ENCODE measurements at regions not wholly inside any gene's neighbourhood (a gene's known extent, or its start where the extent isn't known, plus 50 kb on each side); places are given as distances from the start of the nearest gene placed in this dataset.
"Not testable (repeated sequence)": the region's sequence is repeated elsewhere in the genome, so short reads cannot be mapped to it uniquely, and the experiment has no call there.

GRCh38 chr5:51625224-51625968, 242.1 kb downstream of the ISL1 start:
- Histone ChIP-seq H3K9ac (ENCODE audit: insufficient read depth in 1 of 2, low read length in 2 of 2) (no peak overlapping the region), H3K27ac (ENCODE audit: low read depth in 1 of 2, low read length in 1 of 2) (no peak overlapping the region), H3K4me1 (ENCODE audit: control insufficient read depth in 5 of 5, insufficient read depth in 5 of 5, low read length in 5 of 5) (no peaks in the 10 kb centered on the region), H3K9me3 (ENCODE audit: control insufficient read depth in 4 of 4, insufficient read depth in 3 of 4, low read length in 3 of 4) (no peaks in the 10 kb centered on the region), H3K36me3 (ENCODE audit: control insufficient read depth in 4 of 4, insufficient read depth in 4 of 4, low read length in 4 of 4) (no peaks in the 10 kb centered on the region), H3K4me3 (no peak overlapping the region), H3K27me3 (ENCODE audit: control insufficient read depth in 3 of 3, insufficient read depth in 3 of 3, low read length in 2 of 3) (no peaks in the 10 kb centered on the region)
- DNase-seq (no peak), ATAC-seq (ENCODE audit: insufficient read depth, low FRiP score) (no peak)
- no peak for TF ChIP-seq CTCF (IDR thresholded peaks at IDR 0.05; ENCODE audit: control extremely low read depth, extremely low read depth)
- 94 to 95% methylated on average over 3 of the region's 3 CpGs for WGBS, 2 donors

- TF ChIP-seq CTCF (IDR thresholded peaks at IDR 0.05; ENCODE audit: control extremely low read depth, extremely low read depth) = no peak
- Histone ChIP-seq H3K36me3 (ENCODE audit: control insufficient read depth in 4 of 4, insufficient read depth in 4 of 4, low read length in 4 of 4) (no peaks in the 10 kb centered on the region), H3K9me3 (ENCODE audit: control insufficient read depth in 4 of 4, insufficient read depth in 3 of 4, low read length in 3 of 4) (no peaks in the 10 kb centered on the region), H3K27ac (ENCODE audit: low read depth in 1 of 2, low read length in 1 of 2) (no peak overlapping the region), H3K9ac (ENCODE audit: insufficient read depth in 1 of 2, low read length in 2 of 2) (no peak overlapping the region), H3K27me3 (ENCODE audit: control insufficient read depth in 3 of 3, insufficient read depth in 3 of 3, low read length in 2 of 3) (no peaks in the 10 kb centered on the region), H3K4me1 (ENCODE audit: control insufficient read depth in 5 of 5, insufficient read depth in 5 of 5, low read length in 5 of 5) (no peaks in the 10 kb centered on the region), H3K4me3 (no peak overlapping the region)
- DNase-seq (no peak), ATAC-seq (ENCODE audit: insufficient read depth, low FRiP score) (no peak)
- WGBS, 2 donors = 65 to 67% methylated on average over 2 of the region's 2 CpGs
Observed at GRCh38 chr5:51632027-51632426, 248.8 kb downstream of the ISL1 start.

GRCh38 chr5:51632793-51633192, 249.5 kb downstream of the ISL1 start:
- 80 to 89% methylated on average over 2 of the region's 2 CpGs for WGBS, 2 donors
- Histone ChIP-seq H3K4me1 (ENCODE audit: control insufficient read depth in 5 of 5, insufficient read depth in 5 of 5, low read length in 5 of 5) (no peaks in the 10 kb centered on the region), H3K9me3 (ENCODE audit: control insufficient read depth in 4 of 4, insufficient read depth in 3 of 4, low read length in 3 of 4) (no peaks in the 10 kb centered on the region), H3K36me3 (ENCODE audit: control insufficient read depth in 4 of 4, insufficient read depth in 4 of 4, low read length in 4 of 4) (no peaks in the 10 kb centered on the region), H3K27ac (ENCODE audit: low read depth in 1 of 2, low read length in 1 of 2) (no peak overlapping the region), H3K9ac (ENCODE audit: insufficient read depth in 1 of 2, low read length in 2 of 2) (no peak overlapping the region), H3K4me3 (no peak overlapping the region), H3K27me3 (ENCODE audit: control insufficient read depth in 3 of 3, insufficient read depth in 3 of 3, low read length in 2 of 3) (no peaks in the 10 kb centered on the region)
- TF ChIP-seq CTCF (IDR thresholded peaks at IDR 0.05; ENCODE audit: control extremely low read depth, extremely low read depth) = no peak
- ATAC-seq (ENCODE audit: insufficient read depth, low FRiP score) = no peak
- peak; percentile 78 to 95 (median 88) for DNase-seq

GRCh38 chr5:51636973-51637372, 253.7 kb downstream of the ISL1 start:
- WGBS, 2 donors = 87 to 90% methylated on average over 6 of the region's 6 CpGs
- H3K4me1 ChIP-seq (ENCODE audit: control insufficient read depth in 5 of 5, insufficient read depth in 5 of 5, low read length in 5 of 5); ATAC-seq (ENCODE audit: insufficient read depth, low FRiP score); DNase-seq; H3K36me3 ChIP-seq (ENCODE audit: control insufficient read depth in 4 of 4, insufficient read depth in 4 of 4, low read length in 4 of 4); H3K27ac ChIP-seq (ENCODE audit: low read depth in 1 of 2, low read length in 1 of 2); H3K9ac ChIP-seq (ENCODE audit: insufficient read depth in 1 of 2, low read length in 2 of 2); H3K4me3 ChIP-seq; H3K27me3 ChIP-seq (ENCODE audit: control insufficient read depth in 3 of 3, insufficient read depth in 3 of 3, low read length in 2 of 3); H3K9me3 ChIP-seq (ENCODE audit: control insufficient read depth in 4 of 4, insufficient read depth in 3 of 4, low read length in 3 of 4): not testable (repeated sequence)

All from lung (tissue), 11 donors.